GM18907 (cell line): ENCODE measurements at regions not wholly inside any gene's neighbourhood (a gene's known extent, or its start where the extent isn't known, plus 50 kb on each side); places are given as distances from the start of the nearest gene placed in this dataset.
"Not testable (repeated sequence)": the region's sequence is repeated elsewhere in the genome, so short reads cannot be mapped to it uniquely, and the experiment has no call there.

Source experiments
- ATAC-seq: cut with Tn5 transposase; IDR thresholded peaks from one replicate; pipeline ENCODE4 v1.9.1; 2021; ENCODE audit warnings: mild to moderate bottlenecking, moderate library complexity; ENCODE audit not compliant: unreplicated experiment

DNA sequence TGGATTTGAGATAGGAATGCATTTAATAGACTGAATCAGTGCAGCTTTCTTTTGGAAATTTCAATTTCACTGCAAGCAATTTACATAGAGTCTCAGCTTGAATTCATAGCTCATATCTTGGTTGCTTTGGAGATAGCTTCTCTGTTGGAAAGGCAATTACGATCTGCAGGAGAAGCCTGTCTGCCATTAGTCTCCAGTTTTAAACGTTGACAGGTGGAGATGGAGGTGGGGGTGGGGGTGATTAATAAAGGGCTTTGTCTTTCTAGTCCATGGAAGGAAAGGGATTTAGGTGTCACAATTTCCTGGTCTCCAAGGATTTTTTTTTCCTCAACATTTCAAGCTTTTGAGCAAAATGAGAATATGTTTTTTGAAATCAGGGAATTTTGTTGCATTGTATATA is 184.7 kb downstream of the CARTPT start:
- ATAC-seq: no peak

DNA sequence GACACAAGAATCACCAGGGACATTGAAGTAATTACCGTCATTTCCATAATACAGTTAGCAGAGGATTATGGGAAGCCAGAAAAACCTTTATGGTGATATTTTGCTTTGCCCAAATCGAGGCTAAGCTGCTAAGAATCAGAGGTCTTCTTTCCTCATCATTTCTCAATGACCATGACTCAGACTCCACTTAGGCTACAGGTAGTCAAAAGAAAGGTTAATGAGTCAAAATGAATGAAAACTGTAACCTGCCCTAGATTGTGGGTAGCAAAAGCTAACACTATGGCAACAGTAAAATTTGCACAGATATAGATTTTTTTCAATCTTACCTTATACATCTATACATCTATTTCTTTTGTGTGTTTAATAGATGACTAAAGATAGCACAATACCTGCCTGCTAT is 185.8 kb downstream of the CARTPT start:
- ATAC-seq: no peak

DNA sequence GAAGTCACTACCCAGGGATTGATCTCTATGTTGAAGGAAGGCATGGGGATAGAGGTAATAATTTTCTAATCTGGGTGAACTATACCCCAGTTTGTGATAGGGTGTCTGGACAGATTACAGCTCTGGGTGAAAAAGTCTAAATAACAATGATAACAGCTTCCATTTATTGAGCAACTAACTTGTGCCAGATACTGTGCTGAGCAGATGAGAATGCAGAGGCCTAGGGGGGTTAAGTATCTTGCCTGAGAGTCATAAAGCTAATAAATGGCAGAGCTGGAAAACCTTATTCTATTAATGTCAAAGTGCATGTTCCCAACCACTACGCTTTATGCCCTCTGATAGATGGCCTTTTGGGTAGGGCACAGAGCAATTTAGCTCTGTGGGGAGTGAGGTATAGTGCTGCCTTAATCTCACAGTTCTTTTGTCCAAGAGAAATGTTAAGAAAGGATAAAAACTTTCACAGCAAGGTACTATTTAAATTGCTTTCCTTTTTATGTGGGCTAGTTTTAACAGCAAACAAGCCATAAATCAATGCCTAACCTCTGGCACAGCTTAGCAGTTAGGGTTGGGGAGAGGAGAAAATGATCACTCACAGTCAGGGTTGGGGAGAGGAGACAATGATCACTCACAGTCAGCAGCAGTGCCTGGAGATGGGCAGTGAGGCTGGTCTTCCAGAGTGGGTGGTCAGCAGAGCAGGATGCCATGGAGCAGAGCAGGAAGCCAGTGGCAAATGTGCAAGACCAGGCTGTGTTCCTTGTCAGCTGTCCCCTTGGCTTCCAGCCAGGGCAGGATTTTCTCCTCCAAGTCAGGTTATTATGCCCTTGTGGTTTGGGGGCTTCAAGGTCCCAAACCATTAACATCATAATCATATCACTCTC is 187.0 kb downstream of the CARTPT start:
- no peak for ATAC-seq

DNA sequence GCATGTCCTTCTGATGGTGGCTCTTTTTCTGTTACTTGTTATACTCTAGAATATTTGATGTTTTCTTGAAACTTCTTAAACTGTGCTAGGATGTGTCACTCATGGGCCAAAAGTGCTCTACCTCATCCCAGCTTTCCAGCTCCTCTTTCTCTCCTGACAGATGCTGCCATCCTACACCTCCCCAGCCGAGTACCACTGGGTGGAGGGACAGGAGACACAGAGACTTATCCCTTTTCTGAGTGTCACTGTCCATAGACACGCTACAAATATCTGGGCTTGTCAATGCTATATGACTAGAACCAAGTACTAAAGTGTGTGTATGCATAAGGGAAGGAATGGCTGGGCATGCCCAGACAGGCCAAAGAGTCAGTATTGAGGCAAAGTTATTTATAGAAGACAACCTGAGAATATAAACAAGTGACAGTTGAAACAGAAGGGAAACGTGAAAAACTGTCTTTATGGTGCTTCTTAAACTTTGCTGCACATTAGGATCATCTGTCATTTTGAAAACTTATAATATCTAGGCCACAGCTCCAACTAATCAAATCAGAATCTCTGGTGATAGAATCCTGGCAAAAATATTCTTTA is 188.0 kb downstream of the CARTPT start:
- ATAC-seq: no peak

DNA sequence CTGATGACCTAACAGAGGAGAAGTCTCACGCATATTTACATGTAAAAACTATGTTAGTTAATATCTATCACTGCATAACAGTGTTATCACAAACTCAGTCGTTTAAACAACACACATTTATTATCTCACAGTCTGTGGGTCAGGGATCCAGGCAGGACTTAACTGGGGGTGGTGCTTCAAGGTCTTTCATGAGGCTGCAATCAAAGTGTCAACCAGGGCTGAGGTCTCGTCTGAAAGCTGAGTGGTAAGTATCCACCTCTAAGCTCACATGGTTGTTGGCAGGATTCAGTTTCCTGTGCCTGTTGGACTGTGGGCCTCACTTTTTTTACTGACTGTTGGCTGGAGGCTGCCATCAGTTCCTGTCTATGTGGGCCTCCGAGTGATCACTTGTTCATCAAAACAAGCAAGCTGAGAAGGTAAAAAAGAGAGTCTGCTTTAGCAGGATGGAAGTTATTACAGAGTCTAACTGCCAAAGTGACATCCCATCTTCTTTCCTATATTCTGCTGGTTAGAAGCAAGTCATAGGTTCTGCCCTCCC is 188.6 kb downstream of the CARTPT start:
- ATAC-seq: no peak

DNA sequence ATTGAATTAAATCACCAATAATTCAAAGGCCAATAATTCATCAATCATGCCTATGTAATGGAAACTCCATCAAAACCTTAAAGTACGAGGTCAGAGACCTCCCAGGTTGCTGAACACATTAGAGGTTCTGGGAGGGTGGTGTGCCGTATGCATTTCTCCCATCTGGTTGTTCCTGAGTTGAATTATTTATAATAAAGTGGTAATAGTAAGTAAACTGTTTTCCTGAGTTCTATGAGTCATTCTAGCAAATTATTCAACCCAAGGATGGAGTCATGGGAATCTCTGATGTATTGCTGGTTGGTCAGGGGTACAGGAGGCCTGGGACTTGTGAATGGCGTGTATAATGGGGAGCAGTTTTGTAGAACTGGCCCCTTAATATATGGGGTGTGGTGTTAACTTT is 191.7 kb downstream of the CARTPT start:
- no peak for ATAC-seq

DNA sequence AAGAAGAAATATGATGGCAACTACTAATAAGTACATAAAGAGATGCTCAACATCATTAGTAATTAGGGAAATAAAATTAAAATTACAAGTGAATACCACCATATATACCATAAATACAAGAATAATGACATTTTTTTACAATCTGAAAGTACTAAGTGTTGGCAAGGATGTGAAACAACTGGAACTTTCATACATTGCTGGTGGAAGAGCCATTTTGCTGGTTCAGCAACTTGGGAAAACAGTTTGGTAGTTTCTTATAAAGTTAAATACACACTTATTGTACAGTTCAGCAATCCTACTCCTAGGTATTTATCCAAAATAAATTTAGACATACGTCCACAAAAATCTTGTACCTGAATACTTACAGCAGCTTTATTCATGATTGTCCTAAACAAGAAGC is 192.9 kb downstream of the CARTPT start:
- no peak for ATAC-seq

DNA sequence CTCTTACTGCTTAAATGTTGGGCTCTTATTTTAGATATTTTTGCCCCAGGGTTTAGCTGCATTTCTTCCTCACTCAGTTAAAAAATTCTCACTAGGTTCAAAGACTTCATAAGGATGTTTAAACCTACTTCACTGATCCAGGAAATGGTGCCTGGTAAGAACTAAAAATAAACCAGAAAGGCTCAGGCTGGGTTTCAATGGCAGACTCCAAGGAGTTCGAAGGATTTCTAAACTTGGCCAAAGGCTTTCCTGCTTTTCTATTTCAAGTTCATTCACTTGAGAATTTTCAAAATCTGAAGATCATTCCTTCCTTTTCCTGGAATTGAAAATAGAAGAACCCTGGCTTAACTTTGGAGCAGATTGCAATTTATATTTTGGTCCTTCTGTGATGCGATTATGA is 193.0 kb upstream of the MAP1B start:
- no peak for ATAC-seq

DNA sequence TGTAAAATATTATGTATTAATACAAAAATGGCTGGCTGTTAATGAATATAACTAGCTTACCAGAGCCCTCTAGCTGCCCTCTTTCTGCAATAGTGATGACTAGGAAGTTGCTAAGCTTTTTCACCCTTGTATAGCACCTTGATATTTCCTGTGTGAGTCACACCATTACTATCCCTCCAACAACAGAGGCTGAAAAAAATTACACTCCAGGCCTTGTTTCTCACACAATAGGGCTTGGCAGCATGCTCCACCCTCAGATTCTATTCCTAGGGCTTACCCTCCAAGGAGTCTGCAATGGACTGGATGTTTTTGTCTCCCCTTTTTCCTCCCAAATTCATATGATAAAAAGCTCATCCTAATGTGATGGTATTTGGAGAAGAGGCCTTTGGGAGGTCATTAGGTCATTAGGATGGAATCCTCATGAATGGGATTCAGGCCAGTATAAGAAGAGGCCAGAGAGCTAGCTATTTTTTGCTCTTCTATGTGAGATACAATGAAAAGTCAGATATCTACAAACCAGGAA is 184.6 kb upstream of the MAP1B start:
- ATAC-seq: no peak

DNA sequence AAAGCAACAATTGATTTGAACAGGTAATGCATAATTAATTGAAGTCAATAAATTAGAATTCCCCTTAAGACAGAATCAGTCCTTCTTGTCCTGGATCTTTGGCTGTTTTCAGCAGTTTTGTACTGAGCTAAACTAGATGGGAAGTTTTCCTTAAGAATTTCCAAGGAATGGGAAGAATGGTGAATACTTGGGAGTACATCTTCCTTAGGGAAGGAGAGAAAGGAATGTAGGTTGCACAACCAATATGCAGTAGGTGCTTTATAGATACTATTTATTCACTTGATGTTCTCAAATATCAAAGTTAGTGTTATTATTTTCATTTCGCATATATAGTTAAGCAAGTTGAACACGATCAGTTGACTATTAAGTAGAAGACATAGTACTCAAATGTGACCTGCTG is 183.5 kb upstream of the MAP1B start:
- ATAC-seq: no peak

DNA sequence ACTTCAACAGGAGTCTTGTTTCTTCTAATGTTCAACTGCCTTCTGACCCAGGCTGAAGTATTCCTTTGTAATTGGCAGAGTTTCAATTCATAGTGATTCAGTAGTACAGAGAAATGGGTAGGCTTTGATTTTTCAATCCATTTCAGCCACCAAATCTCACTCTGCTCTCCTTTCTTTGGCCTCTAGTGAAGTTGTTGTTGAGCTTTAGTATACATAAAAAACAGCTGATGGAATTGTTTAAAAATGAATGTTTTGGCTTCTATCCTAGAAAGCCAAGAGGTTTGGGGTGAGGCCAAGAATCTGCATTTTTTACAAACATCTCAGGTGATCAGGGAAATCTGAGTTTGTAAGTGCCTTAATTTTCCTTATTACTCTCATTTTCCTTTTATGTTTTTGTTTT is 182.9 kb upstream of the MAP1B start:
- no peak for ATAC-seq

DNA sequence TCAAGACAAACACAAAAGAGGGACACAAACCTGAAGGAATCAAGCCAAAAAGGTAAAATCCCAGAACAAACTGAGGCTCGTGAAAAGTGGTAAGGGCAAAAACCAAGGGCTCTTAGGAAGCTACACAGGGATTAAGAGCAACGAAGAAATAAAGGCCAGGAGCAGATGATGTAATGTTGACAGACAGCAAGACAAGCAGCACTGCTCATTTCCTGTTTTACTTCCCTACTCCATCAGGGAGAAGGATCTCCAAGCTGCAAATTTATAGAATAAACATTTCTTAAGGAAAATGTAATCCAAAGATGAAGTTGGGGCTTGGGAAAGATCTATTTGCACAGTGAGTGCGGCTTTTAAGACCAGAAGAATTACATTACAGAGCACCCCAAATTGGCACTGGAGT is 182.3 kb upstream of the MAP1B start:
- ATAC-seq: no peak

DNA sequence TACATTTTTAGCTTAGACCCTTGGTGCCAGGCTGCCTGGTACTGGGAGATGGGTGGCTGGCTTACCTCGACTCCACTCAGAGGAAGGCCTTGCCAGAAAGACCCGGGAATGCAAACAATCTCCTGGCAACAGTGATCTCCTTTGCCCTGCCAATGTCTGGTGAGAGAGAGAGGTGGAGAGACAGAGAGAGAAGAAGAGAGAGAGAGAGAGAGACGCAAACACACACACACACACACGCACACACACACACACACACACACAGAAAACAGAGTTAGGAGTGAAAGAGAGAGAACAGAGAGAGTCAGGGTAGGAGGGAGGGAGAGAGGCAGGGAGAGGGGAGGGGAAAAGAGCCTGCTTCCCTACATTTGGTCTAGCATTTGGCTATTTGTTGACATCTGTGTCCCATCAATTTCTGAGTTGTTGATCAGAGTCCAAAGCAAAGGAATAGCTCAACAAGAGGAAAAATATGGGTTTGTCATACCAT is 181.6 kb upstream of the MAP1B start:
- no peak for ATAC-seq

DNA sequence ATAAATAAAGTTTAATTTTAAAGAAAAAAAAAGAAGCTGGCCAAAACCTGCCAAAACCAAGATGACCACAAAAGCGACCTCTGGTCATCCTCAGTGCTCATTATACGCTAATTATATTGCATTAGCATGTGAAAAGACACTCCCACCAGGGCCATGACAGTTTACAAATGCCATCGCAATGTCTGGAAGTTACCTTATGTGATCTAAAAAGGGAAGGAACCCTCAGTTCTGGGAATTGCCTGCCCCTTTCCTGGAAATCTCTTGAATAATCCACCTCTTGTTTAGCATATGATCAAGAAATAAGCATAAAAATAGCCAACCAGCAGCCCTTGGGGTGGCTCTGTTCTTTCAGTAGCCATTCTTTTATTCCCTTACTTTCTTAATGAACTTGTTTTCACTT is 178.3 kb upstream of the MAP1B start:
- no peak for ATAC-seq

DNA sequence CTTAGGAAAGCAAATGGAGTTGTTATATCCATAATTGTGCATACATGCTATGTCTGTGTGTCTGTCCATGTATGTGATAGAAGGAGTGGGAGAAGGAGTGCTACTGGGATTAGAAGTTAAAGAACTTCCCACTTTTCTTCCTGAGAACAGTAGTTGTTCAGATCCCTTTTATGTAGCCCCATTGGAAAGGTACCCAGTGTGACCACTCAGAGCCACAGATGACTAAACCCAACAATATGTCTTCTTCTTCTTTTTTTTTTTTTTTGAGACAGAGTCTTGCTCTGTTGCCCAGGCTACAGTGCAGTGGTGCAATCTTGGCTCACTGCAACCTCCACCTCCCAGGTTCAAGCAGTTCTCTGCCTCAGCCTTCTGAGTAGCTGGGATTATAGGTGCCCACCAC is 176.7 kb upstream of the MAP1B start:
- ATAC-seq: not testable (repeated sequence)

DNA sequence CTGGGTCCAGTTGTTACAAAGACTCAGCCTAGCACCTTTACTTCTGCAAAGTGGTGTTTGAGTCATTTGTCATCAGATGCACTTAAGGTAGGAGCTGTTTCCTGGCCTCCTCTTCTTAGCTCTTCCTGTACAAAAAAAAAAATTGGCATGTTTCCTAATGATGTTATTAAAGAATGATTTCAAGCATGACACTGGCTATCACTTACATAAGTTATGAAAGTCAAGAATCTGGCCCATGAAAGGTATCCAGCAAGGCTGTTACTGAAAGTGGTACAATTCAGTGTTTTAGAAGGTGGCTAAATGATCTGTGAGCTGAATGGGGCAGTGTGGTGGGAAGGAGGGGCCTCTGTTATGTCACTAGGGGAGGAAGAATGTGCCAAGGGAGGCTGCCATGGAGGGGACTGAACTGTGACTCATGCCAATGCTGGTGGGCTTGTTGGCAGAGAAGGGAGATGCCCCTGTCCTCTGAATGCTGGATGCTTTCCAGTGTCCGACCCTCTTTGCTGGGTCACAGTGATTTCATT is 175.1 kb upstream of the MAP1B start:
- ATAC-seq: no peak

DNA sequence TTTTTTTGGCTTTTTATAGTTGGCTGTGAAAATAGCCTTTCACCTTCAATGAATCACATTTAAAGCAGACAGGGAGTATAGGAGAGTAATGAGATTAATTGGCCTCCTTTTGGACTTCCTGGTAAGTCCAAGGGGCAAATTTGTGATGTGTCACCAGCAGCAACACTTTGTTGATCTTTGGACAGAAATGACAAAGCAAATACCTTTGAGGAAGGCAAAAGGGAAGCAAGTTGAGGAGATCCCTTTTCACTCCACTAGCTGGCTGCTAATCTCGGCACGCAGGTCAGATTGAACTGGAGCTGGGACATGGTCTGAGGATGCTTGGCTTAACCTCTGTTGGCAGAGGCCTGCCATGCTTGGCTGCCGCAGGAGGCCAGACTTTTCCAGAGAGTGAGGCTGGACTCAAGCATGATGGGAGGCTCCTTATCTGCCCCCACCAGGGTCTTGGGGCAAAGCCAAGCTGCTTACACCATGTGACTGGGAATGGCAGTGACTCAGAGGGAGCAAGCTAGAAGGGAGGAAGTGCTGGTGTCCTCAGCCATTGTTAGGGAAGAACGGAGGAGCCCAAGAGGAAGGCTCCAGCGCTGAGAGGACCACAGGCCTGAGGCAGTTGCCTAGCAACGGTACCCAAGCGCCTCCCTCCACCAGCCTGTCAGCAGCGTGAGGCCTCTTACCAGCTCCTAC is 174.5 kb upstream of the MAP1B start:
- no peak for ATAC-seq

DNA sequence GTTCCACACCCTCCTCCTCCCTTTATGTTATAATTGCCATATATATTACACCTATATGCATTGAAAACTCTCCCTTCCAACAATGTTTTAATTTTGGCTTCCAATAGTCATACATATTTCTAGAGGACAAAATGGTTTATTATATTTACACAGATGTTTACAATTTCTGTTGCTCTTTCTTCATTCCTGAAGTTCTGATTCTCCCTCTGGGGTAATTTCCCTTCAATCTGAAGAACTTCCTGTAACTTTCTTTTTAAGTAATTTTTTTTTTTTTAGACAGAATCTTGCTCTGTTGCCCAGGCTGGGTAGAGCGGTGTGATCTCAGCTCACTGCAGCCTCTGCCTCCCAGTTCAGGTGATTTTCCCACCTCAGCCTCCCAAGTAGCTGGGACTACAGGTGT is 173.0 kb upstream of the MAP1B start:
- no peak for ATAC-seq

DNA sequence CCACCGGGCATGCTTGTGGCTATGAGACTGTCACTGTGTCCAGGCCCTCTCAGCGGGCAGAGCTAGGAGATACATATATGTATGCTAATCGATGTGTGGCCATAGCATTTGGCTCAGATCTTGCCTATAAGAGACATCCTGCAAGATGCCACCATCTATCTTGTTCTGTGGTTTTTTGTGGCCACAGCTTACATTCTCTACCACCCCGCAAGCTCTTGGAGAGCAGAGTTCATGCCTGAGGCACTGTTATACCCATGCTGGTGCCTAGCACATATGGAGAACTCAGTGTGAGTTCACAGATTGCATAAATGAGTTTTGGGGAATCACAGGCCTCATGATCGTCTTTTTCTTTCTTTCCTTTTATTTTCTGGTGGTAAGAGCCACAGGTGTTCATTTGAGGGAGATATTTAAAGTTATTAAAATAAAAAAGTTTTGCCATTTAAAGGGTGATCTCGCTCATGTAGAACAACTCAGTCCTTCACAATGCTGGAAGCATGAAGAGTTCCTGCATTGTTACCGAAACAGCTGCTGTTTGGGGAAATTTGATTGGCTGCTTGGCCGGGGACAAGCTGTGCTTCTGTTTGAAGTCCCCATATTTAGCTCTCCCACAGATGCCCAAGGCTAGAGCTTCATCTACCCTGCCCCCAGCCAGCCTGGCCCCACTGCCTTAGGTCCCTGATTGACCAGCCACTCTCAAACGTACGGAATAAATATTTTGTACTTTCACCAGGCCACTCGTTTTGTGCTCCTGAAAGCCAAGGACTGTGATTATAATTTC is 169.2 kb upstream of the MAP1B start:
- ATAC-seq: no peak

DNA sequence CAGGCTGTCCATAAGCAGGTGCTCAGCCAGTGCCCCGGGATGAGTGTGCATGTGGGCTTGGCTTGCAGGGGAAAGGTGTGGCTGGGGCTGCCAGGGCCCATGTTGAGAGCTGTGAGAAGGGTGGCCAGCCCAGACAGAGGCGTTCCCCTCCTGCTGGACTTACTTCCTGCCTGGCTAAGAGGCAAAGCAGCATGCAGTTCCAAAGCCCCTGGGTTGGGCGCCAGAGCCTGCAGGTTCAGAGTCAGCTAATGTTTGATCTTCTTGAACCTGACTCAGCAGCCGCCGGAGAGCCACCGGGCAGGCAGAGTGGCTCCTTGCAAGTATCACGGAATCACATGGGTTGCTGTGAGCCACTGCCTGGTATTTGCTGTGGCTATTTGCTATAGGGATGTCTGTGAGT is 168.4 kb upstream of the MAP1B start:
- no peak for ATAC-seq
